SK-N-SH (cell line): ENCODE measurements at regions not wholly inside any gene's neighbourhood (a gene's known extent, or its start where the extent isn't known, plus 50 kb on each side); places are given as distances from the start of the nearest gene placed in this dataset.

Experiments
- ELF1 ChIP-seq: IDR thresholded peaks from 2 replicates; pipeline ENCODE4 v1.4.0; 2012
- EP300 ChIP-seq, 2 experiments: IDR thresholded peaks; 2 replicates each; pipeline versions ENCODE4 v1.4.0 to v1.6.1; 2012; ENCODE audit warnings: borderline replicate concordance in 1 of 2, low read depth in 1 of 2, low read length in 1 of 2
- EZH2phosphoT487 ChIP-seq: fragments of 200-600 bp; sonication (generic); IDR thresholded peaks from 2 replicates; pipeline ENCODE4 v1.6.1; 2017; ENCODE audit warnings: low read depth, mixed run types, mild to moderate bottlenecking, antibody characterized with exemption, moderate library complexity, borderline replicate concordance
- GATA2 ChIP-seq: sonication (generic); formaldehyde crosslinking; IDR thresholded peaks from 2 replicates; pipeline ENCODE4 v1.5.0; 2020; ENCODE audit warnings: mild to moderate bottlenecking, missing genetic modification reagents
- JUND ChIP-seq: IDR thresholded peaks from 2 replicates; pipeline ENCODE4 v1.4.0; 2012
- RAD21 ChIP-seq: IDR thresholded peaks from 2 replicates; pipeline ENCODE4 v1.6.1; 2012; ENCODE audit warnings: mild to moderate bottlenecking, low read length
- SIN3A ChIP-seq: IDR thresholded peaks from 2 replicates; pipeline ENCODE4 v1.6.1; 2012; ENCODE audit warnings: low read depth, mild to moderate bottlenecking, low read length, moderate library complexity, borderline replicate concordance
- SMC3 ChIP-seq: IDR thresholded peaks from 2 replicates; pipeline ENCODE4 v1.6.1; 2012; ENCODE audit warnings: low read depth, low read length, improper control_type of control experiment
- TAF1 ChIP-seq: IDR thresholded peaks from 2 replicates; pipeline ENCODE4 v1.6.1; 2012; ENCODE audit warnings: low read depth, mild to moderate bottlenecking, low read length, moderate library complexity, borderline replicate concordance
- TCF12 ChIP-seq: IDR thresholded peaks from 2 replicates; pipeline ENCODE4 v1.4.0; 2012
- TF ChIP-seq, protein P1 (sequence below): fragments of 200-600 bp; sonication (generic); IDR thresholded peaks from 2 replicates; pipeline ENCODE4 v1.6.1; 2017; ENCODE audit warnings: antibody characterized with exemption, mild to moderate bottlenecking, moderate library complexity
- TF ChIP-seq, protein P2 (sequence below): fragments of 150-350 bp; IDR thresholded peaks from 2 replicates; pipeline ENCODE4 v1.6.1; 2017; ENCODE audit warnings: antibody characterized with exemption, low read length, low read depth, borderline replicate concordance

DNA sequence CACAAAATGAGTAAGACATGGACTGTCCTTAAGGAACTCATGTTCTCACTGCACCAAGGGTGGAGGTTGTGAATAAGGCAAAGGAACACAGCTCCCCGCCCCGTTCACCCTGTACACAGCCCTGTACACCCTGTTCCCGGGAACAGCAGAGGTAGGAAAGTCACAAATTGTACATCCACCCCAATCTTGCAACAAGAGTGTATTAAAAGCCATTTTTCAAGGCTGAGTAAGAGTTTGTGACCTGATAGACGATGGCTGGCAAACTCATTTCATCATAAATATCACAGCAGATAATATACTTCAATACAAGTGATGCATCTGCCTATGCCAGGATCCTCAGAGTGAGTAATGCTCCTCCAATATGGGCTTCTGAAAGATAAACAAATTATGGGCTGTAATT lies 52.5 kb upstream of the CAMK1G start:
- no peak for TF ChIP-seq ELF1
- no peak for TF ChIP-seq EZH2phosphoT487
- TF ChIP-seq, protein P1, sequence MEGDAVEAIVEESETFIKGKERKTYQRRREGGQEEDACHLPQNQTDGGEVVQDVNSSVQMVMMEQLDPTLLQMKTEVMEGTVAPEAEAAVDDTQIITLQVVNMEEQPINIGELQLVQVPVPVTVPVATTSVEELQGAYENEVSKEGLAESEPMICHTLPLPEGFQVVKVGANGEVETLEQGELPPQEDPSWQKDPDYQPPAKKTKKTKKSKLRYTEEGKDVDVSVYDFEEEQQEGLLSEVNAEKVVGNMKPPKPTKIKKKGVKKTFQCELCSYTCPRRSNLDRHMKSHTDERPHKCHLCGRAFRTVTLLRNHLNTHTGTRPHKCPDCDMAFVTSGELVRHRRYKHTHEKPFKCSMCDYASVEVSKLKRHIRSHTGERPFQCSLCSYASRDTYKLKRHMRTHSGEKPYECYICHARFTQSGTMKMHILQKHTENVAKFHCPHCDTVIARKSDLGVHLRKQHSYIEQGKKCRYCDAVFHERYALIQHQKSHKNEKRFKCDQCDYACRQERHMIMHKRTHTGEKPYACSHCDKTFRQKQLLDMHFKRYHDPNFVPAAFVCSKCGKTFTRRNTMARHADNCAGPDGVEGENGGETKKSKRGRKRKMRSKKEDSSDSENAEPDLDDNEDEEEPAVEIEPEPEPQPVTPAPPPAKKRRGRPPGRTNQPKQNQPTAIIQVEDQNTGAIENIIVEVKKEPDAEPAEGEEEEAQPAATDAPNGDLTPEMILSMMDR = no peak
- TF ChIP-seq SMC3 = no peak
- TF ChIP-seq GATA2 (CRISPR knock-in tag) = no peak
- no peak for TF ChIP-seq EP300 (IDR thresholded peaks at IDR 0.05; ENCODE audit: borderline replicate concordance in 1 of 2, low read depth in 1 of 2, low read length in 1 of 2)
- TF ChIP-seq, protein P2, sequence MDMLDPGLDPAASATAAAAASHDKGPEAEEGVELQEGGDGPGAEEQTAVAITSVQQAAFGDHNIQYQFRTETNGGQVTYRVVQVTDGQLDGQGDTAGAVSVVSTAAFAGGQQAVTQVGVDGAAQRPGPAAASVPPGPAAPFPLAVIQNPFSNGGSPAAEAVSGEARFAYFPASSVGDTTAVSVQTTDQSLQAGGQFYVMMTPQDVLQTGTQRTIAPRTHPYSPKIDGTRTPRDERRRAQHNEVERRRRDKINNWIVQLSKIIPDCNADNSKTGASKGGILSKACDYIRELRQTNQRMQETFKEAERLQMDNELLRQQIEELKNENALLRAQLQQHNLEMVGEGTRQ = no peak
- no peak for TF ChIP-seq TCF12
- TF ChIP-seq SIN3A = no peak
- TF ChIP-seq TAF1 = no peak
- TF ChIP-seq RAD21 = no peak
- TF ChIP-seq JUND = no peak
